ENCODE measurements at regions not wholly inside any gene's neighbourhood (a gene's known extent, or its start where the extent isn't known, plus 50 kb on each side); places are given as distances from the start of the nearest gene placed in this dataset.

DNA sequence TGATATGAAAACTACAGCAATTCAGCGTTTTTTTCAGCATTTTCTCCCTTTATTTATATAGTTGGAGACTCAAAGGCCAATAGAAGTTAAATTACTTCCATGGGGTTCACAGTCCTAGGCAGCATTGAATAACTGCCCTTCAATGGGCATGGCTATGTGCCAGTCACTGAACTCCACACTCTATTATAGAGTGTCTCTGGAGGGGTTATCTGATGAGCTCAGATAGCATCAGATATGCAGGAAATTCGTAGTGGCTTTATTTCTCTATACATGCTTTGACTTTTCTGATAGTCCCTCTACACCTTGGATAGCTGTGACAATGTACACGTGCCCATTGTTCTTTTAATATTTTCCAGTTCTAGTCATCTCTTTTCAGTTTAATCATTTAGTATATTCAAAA is 396.9 kb upstream of the CBLB start:
- Histone ChIP-seq H3K27ac (replicated peaks) (no peak overlapping the region), H3K36me3 (no peaks in the 10 kb centered on the region), H3K9me3 (replicated peaks) (no peaks in the 10 kb centered on the region), H3K4me1 (no peaks in the 10 kb centered on the region), H3K4me3 (no peak overlapping the region), H3K27me3 (ENCODE audit: low read depth) (no peaks in the 10 kb centered on the region)
- no peak for TF ChIP-seq CTCF (IDR thresholded peaks at IDR 0.05; ENCODE audit: borderline replicate concordance)
- intact Hi-C loops (cut with micrococcal nuclease) = no loop called here
- no peak for DNase-seq

- Histone ChIP-seq H3K4me1 (no peaks in the 10 kb centered on the region), H3K9me3 (replicated peaks) (no peaks in the 10 kb centered on the region), H3K36me3 (no peaks in the 10 kb centered on the region), H3K27ac (replicated peaks) (no peak overlapping the region), H3K27me3 (ENCODE audit: low read depth) (no peaks in the 10 kb centered on the region), H3K4me3 (no peak overlapping the region)
- DNase-seq = no peak
- TF ChIP-seq CTCF (IDR thresholded peaks at IDR 0.05; ENCODE audit: borderline replicate concordance) = no peak
- intact Hi-C loops (cut with micrococcal nuclease) = no loop called here
Measured at GRCh38 chr3:106268696-106269095, 399.9 kb upstream of the CBLB start.

DNA sequence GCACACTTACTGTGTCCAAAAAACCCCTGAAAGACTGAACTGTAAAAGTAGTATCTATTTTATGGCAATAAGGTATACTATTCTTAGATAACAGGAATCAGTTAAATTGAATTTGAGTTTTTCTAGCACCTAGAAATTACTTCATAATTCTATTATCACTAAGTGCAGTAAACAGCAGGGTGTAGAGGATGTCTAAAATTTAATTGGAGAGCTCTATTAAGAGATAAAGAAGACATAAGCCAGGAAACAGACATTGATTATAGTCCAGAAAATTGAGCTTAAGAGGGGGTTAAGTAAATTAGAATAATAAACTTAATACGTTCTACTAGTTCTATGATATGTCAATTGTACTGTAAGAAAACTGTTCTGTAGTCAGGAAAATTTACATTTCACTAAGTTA is 403.5 kb upstream of the CBLB start:
- no peak for DNase-seq
- no peaks in the 10 kb centered on the region for H3K36me3 ChIP-seq
- no peaks in the 10 kb centered on the region for H3K9me3 ChIP-seq (replicated peaks)
- no peak overlapping the region for H3K4me3 ChIP-seq
- H3K27ac ChIP-seq (replicated peaks) = no peak overlapping the region
- H3K4me1 ChIP-seq = no peaks in the 10 kb centered on the region
- intact Hi-C loops (cut with micrococcal nuclease) = no loop called here
- TF ChIP-seq CTCF (IDR thresholded peaks at IDR 0.05; ENCODE audit: borderline replicate concordance) = no peak
- no peaks in the 10 kb centered on the region for H3K27me3 ChIP-seq (ENCODE audit: low read depth)

GRCh38 chr3:106275592-106275991 is 406.8 kb upstream of the CBLB start:
- no peaks in the 10 kb centered on the region for H3K36me3 ChIP-seq
- no peaks in the 10 kb centered on the region for H3K9me3 ChIP-seq (replicated peaks)
- intact Hi-C loops (cut with micrococcal nuclease) = no loop called here
- TF ChIP-seq CTCF (IDR thresholded peaks at IDR 0.05; ENCODE audit: borderline replicate concordance) = no peak
- H3K27ac ChIP-seq (replicated peaks) = no peak overlapping the region
- no peaks in the 10 kb centered on the region for H3K27me3 ChIP-seq (ENCODE audit: low read depth)
- H3K4me3 ChIP-seq = no peak overlapping the region
- DNase-seq = no peak
- H3K4me1 ChIP-seq = no peaks in the 10 kb centered on the region

GRCh38 chr3:106276151-106276550 is 407.3 kb upstream of the CBLB start:
- Histone ChIP-seq H3K36me3 (no peaks in the 10 kb centered on the region), H3K9me3 (replicated peaks) (no peaks in the 10 kb centered on the region), H3K27me3 (ENCODE audit: low read depth) (no peaks in the 10 kb centered on the region), H3K4me1 (no peaks in the 10 kb centered on the region), H3K4me3 (no peak overlapping the region), H3K27ac (replicated peaks) (no peak overlapping the region)
- no peak for TF ChIP-seq CTCF (IDR thresholded peaks at IDR 0.05; ENCODE audit: borderline replicate concordance)
- no peak for DNase-seq
- intact Hi-C loops (cut with micrococcal nuclease) = no loop called here
